ENCODE measurements at regions not wholly inside any gene's neighbourhood (a gene's known extent, or its start where the extent isn't known, plus 50 kb on each side); places are given as distances from the start of the nearest gene placed in this dataset.

- H3K36me3 Mint-ChIP-seq (ENCODE audit: low read depth, unreplicated experiment), result no peaks in the 10 kb centered on the region
- H4K20me1 ChIP-seq (ENCODE audit: insufficient read depth, low read length), result no peaks in the 10 kb centered on the region
- H3K4me1 ChIP-seq (ENCODE audit: insufficient read depth, low read length), result no peaks in the 10 kb centered on the region
Measured at GRCh38 chr6:147986846-147987245, 355.8 kb upstream of the SASH1 start.

GRCh38 chr6:147990159-147990558 is 352.5 kb upstream of the SASH1 start:
- no peaks in the 10 kb centered on the region for H3K4me1 ChIP-seq (ENCODE audit: insufficient read depth, low read length)
- no peak for DNase-seq (ENCODE audit: low read depth)
- H3K27me3 ChIP-seq (ENCODE audit: insufficient read depth, low read length), result no peaks in the 10 kb centered on the region
- H3K27ac ChIP-seq (ENCODE audit: low read depth, low read length), result no peak overlapping the region
- Mint-ChIP-seq H3K4me1 (ENCODE audit: low read depth, unreplicated experiment) (no peaks in the 10 kb centered on the region), H3K36me3 (ENCODE audit: low read depth, unreplicated experiment) (no peaks in the 10 kb centered on the region), H3K27me3 (ENCODE audit: low read depth, unreplicated experiment) (no peaks in the 10 kb centered on the region), H3K4me3 (ENCODE audit: unreplicated experiment) (no peak overlapping the region), H3K27ac (ENCODE audit: unreplicated experiment) (no peak overlapping the region), H3K9me3 (ENCODE audit: unreplicated experiment) (peaks cover 2% of the 10 kb centered on the region)
- TF ChIP-seq EZH2 (IDR thresholded peaks at IDR 0.05; ENCODE audit: insufficient read depth, low read length) (no peak), CTCF (IDR thresholded peaks at IDR 0.05; ENCODE audit: insufficient read depth, low read depth, low read length) (no peak)
- no peak overlapping the region for H3K4me2 ChIP-seq (ENCODE audit: low read length)
- no peak overlapping the region for H3K9ac ChIP-seq (ENCODE audit: low read length)
- no peak overlapping the region for H3K4me3 ChIP-seq (ENCODE audit: insufficient read depth, low read depth, low read length)
- no peaks in the 10 kb centered on the region for H3K79me2 ChIP-seq (ENCODE audit: insufficient read depth, low read length)
- FAIRE-seq, result no peak
- no peak overlapping the region for H2AFZ ChIP-seq (ENCODE audit: low read depth, low read length)
- no peaks in the 10 kb centered on the region for H3K36me3 ChIP-seq (ENCODE audit: insufficient read depth, low read length)
- no peaks in the 10 kb centered on the region for H3K9me3 ChIP-seq (ENCODE audit: insufficient read depth, low read depth, low read length)
- no peaks in the 10 kb centered on the region for H4K20me1 ChIP-seq (ENCODE audit: insufficient read depth, low read length)

More at GRCh38 chr6:147986846-147987245, 355.8 kb upstream of the SASH1 start:
- no peaks in the 10 kb centered on the region for H3K36me3 ChIP-seq (ENCODE audit: insufficient read depth, low read length)
- DNase-seq (ENCODE audit: low read depth) (no peak), FAIRE-seq (no peak)
- H3K9me3 ChIP-seq (ENCODE audit: insufficient read depth, low read depth, low read length), result no peaks in the 10 kb centered on the region
- no peaks in the 10 kb centered on the region for H3K27me3 ChIP-seq (ENCODE audit: insufficient read depth, low read length)
- no peak overlapping the region for H3K27ac ChIP-seq (ENCODE audit: low read depth, low read length)
- no peak overlapping the region for H3K4me2 ChIP-seq (ENCODE audit: low read length)
- TF ChIP-seq EZH2 (IDR thresholded peaks at IDR 0.05; ENCODE audit: insufficient read depth, low read length), result no peak
- TF ChIP-seq CTCF (IDR thresholded peaks at IDR 0.05; ENCODE audit: insufficient read depth, low read depth, low read length), result no peak
- no peak overlapping the region for H3K4me3 ChIP-seq (ENCODE audit: insufficient read depth, low read depth, low read length)
- peaks cover 2% of the 10 kb centered on the region for H3K9me3 Mint-ChIP-seq (ENCODE audit: unreplicated experiment)
- no peak overlapping the region for H3K27ac Mint-ChIP-seq (ENCODE audit: unreplicated experiment)
- no peak overlapping the region for H2AFZ ChIP-seq (ENCODE audit: low read depth, low read length)
- no peaks in the 10 kb centered on the region for H3K79me2 ChIP-seq (ENCODE audit: insufficient read depth, low read length)
- H3K4me1 Mint-ChIP-seq (ENCODE audit: low read depth, unreplicated experiment), result no peaks in the 10 kb centered on the region
- no peaks in the 10 kb centered on the region for H3K27me3 Mint-ChIP-seq (ENCODE audit: low read depth, unreplicated experiment)
- no peak overlapping the region for H3K4me3 Mint-ChIP-seq (ENCODE audit: unreplicated experiment)
- no peak overlapping the region for H3K9ac ChIP-seq (ENCODE audit: low read length)

DNA sequence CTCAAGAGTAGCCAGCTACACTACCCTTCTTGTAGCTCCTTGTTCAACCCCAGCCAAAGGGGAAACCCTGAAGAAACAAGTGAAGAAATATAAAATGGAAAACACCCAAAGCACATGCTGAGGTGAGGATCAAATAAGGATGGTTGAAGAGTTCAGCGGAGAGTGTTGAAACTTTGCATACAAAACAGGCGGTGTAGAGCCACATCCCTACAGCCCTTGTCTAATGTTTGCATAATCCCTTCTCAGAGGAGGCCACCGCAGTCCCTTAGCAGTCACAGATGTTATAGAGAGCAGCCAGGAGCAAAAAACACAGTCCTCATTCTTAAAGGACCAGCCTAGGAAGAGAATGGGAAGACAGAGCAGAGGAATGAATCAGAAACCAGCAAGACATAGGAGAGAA is 350.7 kb upstream of the SASH1 start:
- H3K79me2 ChIP-seq (ENCODE audit: insufficient read depth, low read length), result no peaks in the 10 kb centered on the region
- no peak for FAIRE-seq
- H4K20me1 ChIP-seq (ENCODE audit: insufficient read depth, low read length), result no peaks in the 10 kb centered on the region
- DNase-seq (ENCODE audit: low read depth), result no peak
- no peaks in the 10 kb centered on the region for H3K36me3 ChIP-seq (ENCODE audit: insufficient read depth, low read length)
- no peak overlapping the region for H3K27ac Mint-ChIP-seq (ENCODE audit: unreplicated experiment)
- H3K9ac ChIP-seq (ENCODE audit: low read length), result no peak overlapping the region
- H3K4me1 ChIP-seq (ENCODE audit: insufficient read depth, low read length), result no peaks in the 10 kb centered on the region
- no peak overlapping the region for H2AFZ ChIP-seq (ENCODE audit: low read depth, low read length)
- no peak overlapping the region for H3K4me3 ChIP-seq (ENCODE audit: insufficient read depth, low read depth, low read length)
- no peak overlapping the region for H3K4me2 ChIP-seq (ENCODE audit: low read length)
- H3K9me3 Mint-ChIP-seq (ENCODE audit: unreplicated experiment), result peaks cover 2% of the 10 kb centered on the region
- no peak overlapping the region for H3K27ac ChIP-seq (ENCODE audit: low read depth, low read length)
- H3K27me3 ChIP-seq (ENCODE audit: insufficient read depth, low read length), result no peaks in the 10 kb centered on the region
- no peaks in the 10 kb centered on the region for H3K4me1 Mint-ChIP-seq (ENCODE audit: low read depth, unreplicated experiment)
- no peaks in the 10 kb centered on the region for H3K27me3 Mint-ChIP-seq (ENCODE audit: low read depth, unreplicated experiment)
- no peak overlapping the region for H3K4me3 Mint-ChIP-seq (ENCODE audit: unreplicated experiment)
- TF ChIP-seq EZH2 (IDR thresholded peaks at IDR 0.05; ENCODE audit: insufficient read depth, low read length) (no peak), CTCF (IDR thresholded peaks at IDR 0.05; ENCODE audit: insufficient read depth, low read depth, low read length) (no peak)
- H3K36me3 Mint-ChIP-seq (ENCODE audit: low read depth, unreplicated experiment), result no peaks in the 10 kb centered on the region
- no peaks in the 10 kb centered on the region for H3K9me3 ChIP-seq (ENCODE audit: insufficient read depth, low read depth, low read length)

Data from astrocyte (in vitro differentiated cells and primary cell).